Iris pigment epithelial cell (primary cell): ENCODE measurements at regions not wholly inside any gene's neighbourhood (a gene's known extent, or its start where the extent isn't known, plus 50 kb on each side); places are given as distances from the start of the nearest gene placed in this dataset.

Source experiments
- DNase-seq: peaks from one replicate; pipeline ENCODE4 v3.0.0-alpha.2; 2011; ENCODE audit warnings: low read depth

- DNase-seq = no peak
Observed at GRCh38 chr13:103794526-103794925, 728.3 kb upstream of the SLC10A2 start.

- peak; percentile 22 for DNase-seq
Observed at GRCh38 chr13:103788061-103788652, 721.9 kb upstream of the SLC10A2 start.

- no peak for DNase-seq
Observed at GRCh38 chr13:103772576-103772975, 706.4 kb upstream of the SLC10A2 start.

- DNase-seq = no peak
Observed at GRCh38 chr13:103762523-103762922, 696.3 kb upstream of the SLC10A2 start.

- no peak for DNase-seq
Observed at GRCh38 chr13:103759361-103759760, 693.1 kb upstream of the SLC10A2 start.

GRCh38 chr13:103758222-103758621 is 692.0 kb upstream of the SLC10A2 start:
- no peak for DNase-seq

GRCh38 chr13:103757361-103757760 is 691.1 kb upstream of the SLC10A2 start:
- no peak for DNase-seq

- no peak for DNase-seq
Observed at GRCh38 chr13:103754783-103755182, 688.6 kb upstream of the SLC10A2 start.

GRCh38 chr13:103734837-103735236 is 668.6 kb upstream of the SLC10A2 start:
- no peak for DNase-seq

DNA sequence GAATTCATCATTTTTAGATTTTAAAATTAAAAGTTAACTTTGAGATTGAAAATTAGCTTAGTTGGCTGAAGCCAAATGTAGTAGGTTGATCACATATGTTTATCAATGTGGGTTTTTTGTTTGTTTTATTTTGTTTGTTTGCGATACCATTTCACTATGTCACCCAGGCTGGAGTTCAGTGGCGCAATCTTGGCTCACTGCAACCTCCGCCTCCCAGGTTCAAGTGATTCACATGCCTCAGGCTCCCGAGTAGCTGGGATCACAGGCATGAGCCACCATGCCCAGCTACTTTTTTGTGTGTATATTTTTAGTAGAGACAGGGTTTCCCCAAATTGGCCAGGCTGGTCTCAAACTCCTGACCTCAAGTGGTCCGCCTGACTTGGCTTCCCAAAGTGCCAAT is 665.7 kb upstream of the SLC10A2 start:
- no peak for DNase-seq

DNA sequence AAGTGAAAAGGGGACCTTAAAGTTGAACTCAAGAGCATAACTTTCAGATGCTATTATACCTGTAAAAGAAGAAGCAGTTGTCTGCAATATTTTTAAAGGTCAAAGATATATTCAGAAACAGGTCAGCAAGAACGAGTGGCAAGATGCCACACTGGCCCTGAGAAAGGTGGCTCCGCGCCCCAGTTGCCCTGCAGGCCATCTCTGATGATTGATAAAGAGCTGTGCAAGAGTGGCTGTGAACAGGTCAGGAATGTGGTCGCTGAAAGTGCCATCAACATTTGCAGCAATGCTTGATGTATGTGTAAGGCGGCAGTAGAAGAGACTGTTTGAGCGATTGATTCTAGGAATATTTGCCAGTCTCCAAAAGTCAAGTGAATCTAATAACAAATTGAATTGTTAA is 664.2 kb upstream of the SLC10A2 start:
- no peak for DNase-seq

DNA sequence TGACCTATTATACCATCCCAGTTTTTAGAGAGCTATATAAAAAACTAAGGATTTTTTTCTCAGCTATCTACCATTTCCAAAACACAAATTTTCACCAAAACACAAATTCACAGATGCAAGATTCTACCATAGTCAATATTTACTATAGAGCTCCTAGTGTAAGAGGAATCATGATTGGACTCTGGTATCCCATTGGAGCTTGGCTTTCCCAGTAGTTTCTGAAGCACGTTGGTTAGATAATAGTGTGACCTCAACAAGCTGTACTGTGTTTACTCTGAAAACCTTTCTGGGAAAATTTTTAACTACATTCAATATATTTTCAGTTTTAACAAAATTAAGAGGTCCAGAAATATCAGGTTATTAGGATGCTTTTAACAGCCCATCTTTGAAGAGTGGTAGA is 660.6 kb upstream of the SLC10A2 start:
- DNase-seq = no peak

DNA sequence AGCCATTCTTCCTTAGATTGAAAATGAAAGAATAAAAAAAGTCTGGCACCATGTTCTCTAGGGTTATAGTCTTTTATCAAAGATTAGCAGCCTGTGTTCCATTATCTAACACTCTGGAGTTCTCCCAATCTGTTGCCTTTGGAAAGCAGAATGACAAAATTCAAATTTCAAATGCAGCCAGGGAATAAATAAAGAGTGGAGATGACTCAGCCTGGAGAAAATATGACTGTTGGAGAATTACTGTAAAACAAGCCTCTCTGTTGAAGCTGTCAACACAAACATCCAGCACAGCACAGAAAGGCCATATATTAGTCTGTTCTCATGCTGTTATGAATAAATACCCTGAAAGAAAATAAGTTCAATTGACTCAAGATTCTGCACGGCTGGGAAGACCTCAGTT is 650.5 kb upstream of the SLC10A2 start:
- no peak for DNase-seq

DNA sequence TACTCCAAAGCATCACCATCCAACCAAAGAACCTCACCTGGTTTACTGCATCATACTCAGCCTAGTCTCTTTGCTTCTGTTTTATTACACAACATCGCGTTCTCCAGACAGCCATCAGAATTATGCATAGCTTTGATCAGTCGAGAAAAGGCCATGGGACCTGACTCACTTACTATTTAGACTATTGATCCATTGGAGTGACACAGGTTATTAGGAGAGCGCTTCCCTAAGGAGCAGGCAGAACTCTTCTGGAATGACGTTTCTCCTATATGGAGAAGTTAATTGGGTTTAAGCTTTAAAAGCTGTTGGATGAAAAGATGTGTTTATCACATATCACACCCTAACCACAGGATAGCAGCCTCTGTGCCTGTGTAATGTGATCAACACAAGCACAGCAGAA is 649.1 kb upstream of the SLC10A2 start:
- DNase-seq = no peak

- DNase-seq = no peak
Observed at GRCh38 chr13:103703246-103703645, 637.0 kb upstream of the SLC10A2 start.

GRCh38 chr13:103698000-103698399 is 631.8 kb upstream of the SLC10A2 start:
- DNase-seq = no peak

DNA sequence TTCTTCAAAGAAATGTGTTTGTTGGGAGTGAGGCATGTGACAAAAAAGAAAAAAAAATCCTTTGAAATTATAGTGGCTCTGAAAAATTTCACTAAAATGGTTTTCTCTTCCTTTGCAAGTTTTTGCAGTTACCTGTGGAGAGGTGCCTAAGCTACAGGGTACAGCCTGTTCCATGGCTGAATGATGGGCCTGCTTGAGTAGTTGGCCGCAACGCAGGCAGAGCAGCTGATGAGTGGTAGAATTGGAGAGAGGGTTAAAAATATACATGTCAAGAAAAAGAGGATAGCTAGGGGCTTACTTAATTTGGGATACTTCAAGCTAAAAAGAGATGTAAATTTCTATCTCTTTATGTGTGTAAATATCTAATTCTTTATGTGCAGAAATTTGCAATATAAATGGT is 629.1 kb upstream of the SLC10A2 start:
- no peak for DNase-seq

DNA sequence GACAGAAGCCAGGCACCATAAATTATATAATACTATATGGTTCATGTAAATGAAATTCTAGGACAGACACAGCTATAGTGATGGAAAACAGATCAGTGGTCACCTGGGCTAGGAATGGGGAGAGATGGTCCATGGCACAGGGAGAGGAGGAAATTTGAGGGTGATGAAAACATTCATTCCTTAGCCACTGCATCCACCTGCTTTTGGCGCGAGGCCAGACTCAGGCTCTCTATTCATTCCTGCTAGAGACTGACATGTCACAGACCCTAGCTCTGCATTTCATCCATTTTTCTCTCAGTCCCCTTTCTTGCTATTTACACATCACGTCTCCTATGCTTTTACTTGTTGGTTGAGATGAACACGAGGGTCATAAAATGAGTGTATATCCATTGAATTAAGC is 628.3 kb upstream of the SLC10A2 start:
- no peak for DNase-seq

GRCh38 chr13:103694033-103694432 is 627.8 kb upstream of the SLC10A2 start:
- DNase-seq = no peak

- DNase-seq = no peak
Observed at GRCh38 chr13:103692442-103692841, 626.2 kb upstream of the SLC10A2 start.

- DNase-seq = no peak
Observed at GRCh38 chr13:103676329-103676728, 610.1 kb upstream of the SLC10A2 start.

DNA sequence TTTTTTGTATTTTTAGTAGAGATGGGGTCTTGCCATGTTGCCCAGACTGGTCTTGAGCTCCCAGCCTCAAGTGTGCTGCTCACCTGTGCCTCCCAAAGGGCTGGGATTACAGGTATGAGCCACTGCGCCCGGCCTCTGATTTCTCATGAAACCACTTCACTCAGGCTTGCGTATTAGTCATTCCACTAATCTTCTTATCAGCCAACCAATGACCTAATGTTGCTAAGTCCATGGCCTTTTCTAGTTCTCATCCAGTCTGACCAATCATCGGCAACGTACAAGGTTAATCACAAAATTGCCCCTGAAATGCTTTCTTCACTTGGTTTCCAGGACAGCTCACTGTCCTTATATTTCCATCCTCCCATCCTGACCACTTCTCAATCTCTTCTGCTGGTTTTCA is 605.3 kb upstream of the SLC10A2 start:
- DNase-seq = no peak

GRCh38 chr13:103663996-103664395 is 597.8 kb upstream of the SLC10A2 start:
- no peak for DNase-seq

DNA sequence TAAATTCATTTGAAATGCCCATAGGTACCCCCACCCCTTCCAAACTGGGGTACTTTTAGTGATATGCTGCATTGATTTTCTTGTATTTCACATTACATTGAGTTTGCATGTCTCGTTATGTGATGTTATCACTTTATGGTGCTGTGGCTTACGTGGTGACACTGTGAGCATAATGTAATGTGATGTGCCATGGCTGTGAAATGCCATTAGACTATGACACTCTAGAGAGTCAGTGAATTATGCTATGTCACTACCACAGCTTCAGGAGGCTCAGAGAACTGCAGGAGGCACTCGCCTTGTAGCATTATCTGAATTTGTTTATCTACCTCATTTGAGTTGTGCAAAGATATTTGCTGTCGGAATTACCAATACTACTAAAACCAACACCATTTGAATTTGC is 590.1 kb upstream of the SLC10A2 start:
- no peak for DNase-seq

DNA sequence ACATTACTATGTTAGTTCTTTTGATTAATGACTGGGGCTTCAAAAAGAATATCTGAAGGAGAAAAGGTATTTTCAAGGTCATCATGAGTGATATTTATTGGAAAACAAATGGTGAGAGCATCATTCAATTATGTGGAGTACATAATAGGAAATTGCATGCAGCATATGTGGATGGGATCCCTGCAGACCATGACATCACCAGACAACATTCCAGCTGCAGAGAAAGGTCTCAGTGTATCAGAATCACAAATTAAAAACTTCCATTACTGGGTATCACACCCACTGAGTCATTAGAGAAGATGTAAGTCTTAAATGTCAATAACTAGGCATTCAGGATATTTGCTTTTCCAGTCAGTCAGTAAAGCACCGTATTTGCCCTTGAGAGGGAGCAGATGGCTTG is 574.4 kb upstream of the SLC10A2 start:
- peak; percentile 2 for DNase-seq
